ENCODE measurements at regions not wholly inside any gene's neighbourhood (a gene's known extent, or its start where the extent isn't known, plus 50 kb on each side); places are given as distances from the start of the nearest gene placed in this dataset.

- DNase-seq: no peak
Measured at GRCh38 chr9:16247188-16247875, 623.1 kb downstream of the BNC2 start.

- no peak for DNase-seq
Measured at GRCh38 chr9:16248822-16249221, 621.6 kb downstream of the BNC2 start.

- no peak for DNase-seq
Measured at GRCh38 chr9:16252616-16253015, 617.9 kb downstream of the BNC2 start.

GRCh38 chr9:16254674-16255073 lies 615.8 kb downstream of the BNC2 start:
- no peak for DNase-seq

GRCh38 chr9:16255217-16255616 lies 615.3 kb downstream of the BNC2 start:
- no peak for DNase-seq

- DNase-seq: no peak
Measured at GRCh38 chr9:16257604-16258003, 612.9 kb downstream of the BNC2 start.

- DNase-seq: no peak
Measured at GRCh38 chr9:16258191-16258590, 612.3 kb downstream of the BNC2 start.

GRCh38 chr9:16258708-16259107 lies 611.8 kb downstream of the BNC2 start:
- DNase-seq: no peak

- no peak for DNase-seq
Measured at GRCh38 chr9:16262477-16263261, 607.8 kb downstream of the BNC2 start.

GRCh38 chr9:16265688-16266087 lies 604.8 kb downstream of the BNC2 start:
- DNase-seq: no peak

GRCh38 chr9:16266648-16267276 lies 603.7 kb downstream of the BNC2 start:
- no peak for DNase-seq

- no peak for DNase-seq
Measured at GRCh38 chr9:16267281-16268066, 603.0 kb downstream of the BNC2 start.

- no peak for DNase-seq
Measured at GRCh38 chr9:16268067-16268881, 602.2 kb downstream of the BNC2 start.

- no peak for DNase-seq
Measured at GRCh38 chr9:16271967-16272366, 598.5 kb downstream of the BNC2 start.

- no peak for DNase-seq
Measured at GRCh38 chr9:16272776-16273175, 597.7 kb downstream of the BNC2 start.

- no peak for DNase-seq
Measured at GRCh38 chr9:16275795-16276624, 594.5 kb downstream of the BNC2 start.

GRCh38 chr9:16276866-16277265 lies 593.6 kb downstream of the BNC2 start:
- DNase-seq: no peak

GRCh38 chr9:16277471-16277960 lies 593.0 kb downstream of the BNC2 start:
- DNase-seq: no peak

GRCh38 chr9:16278326-16278999 lies 592.0 kb downstream of the BNC2 start:
- DNase-seq: no peak

GRCh38 chr9:16281707-16282106 lies 588.8 kb downstream of the BNC2 start:
- DNase-seq: no peak

- DNase-seq: no peak
Measured at GRCh38 chr9:16282216-16282615, 588.3 kb downstream of the BNC2 start.
